ENCODE measurements at regions not wholly inside any gene's neighbourhood (a gene's known extent, or its start where the extent isn't known, plus 50 kb on each side); places are given as distances from the start of the nearest gene placed in this dataset.

DNA sequence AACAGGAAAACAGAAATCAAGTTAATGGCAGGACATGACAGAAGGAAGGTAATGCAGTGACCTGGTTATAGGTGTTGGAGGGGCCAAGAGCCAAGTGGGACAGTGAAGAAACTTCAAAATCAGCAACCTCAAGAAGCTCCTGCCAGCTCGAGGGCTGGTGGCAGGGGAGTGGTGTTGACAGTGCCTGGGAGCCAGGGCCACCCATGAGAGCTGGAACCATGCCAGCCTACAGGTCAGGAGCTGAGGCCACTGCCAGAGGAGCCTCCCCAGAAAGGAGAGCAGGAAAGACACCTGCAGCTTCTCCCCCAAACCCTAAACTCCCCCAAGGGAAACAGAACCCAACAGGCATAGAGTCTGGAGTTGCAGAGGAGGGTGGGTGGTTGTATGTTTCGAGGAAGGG lies 262.1 kb downstream of the LRFN2 start:
- no peak overlapping the region for H3K4me3 ChIP-seq (ENCODE audit: control insufficient read depth, low read depth, low read length)
- TF ChIP-seq CTCF (conservative IDR thresholded peaks at IDR 0.05; ENCODE audit: control insufficient read depth, insufficient read depth, low read depth, low read length), result no peak
- DNase-seq (ENCODE audit: low read depth), result no peak

DNA sequence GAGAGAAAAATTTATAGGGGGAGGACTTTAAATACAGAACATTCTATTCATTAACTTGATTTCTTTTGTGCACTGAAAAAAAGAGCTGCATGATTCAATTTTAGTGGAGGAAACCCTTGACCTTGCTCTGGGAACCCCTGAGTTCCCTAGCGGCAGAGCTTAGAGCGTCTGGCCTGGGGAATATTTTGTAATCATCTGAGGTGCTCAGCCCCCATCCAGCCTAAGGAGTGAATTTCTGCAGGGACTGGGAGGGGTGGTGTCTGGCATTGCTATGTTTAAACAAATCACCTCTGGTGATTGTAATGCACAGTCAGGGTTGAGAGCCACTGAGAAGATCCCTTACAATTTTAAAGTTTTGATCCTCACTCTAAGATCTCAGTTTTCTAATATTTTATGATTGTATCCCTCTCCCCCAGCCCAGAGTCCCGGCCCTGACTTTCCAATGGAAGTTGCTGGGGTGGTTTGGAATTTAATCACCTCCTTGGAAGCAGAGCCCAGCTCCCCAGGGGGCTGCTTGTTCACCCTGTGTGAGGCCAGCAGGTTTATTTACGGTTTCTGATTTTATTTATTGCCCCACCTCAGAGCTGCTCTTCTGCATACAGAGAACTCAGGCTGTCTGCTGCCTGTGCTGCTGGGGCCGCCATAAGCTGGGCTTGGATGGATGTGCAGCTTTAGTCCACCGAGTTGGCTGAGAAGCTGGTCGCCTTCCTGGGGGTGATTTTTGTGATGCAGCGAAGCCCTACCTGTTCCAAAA lies 263.1 kb downstream of the LRFN2 start:
- no peak overlapping the region for H3K4me3 ChIP-seq (ENCODE audit: control insufficient read depth, low read depth, low read length)
- no peak for TF ChIP-seq CTCF (conservative IDR thresholded peaks at IDR 0.05; ENCODE audit: control insufficient read depth, insufficient read depth, low read depth, low read length)
- DNase-seq (ENCODE audit: low read depth), result no peak

DNA sequence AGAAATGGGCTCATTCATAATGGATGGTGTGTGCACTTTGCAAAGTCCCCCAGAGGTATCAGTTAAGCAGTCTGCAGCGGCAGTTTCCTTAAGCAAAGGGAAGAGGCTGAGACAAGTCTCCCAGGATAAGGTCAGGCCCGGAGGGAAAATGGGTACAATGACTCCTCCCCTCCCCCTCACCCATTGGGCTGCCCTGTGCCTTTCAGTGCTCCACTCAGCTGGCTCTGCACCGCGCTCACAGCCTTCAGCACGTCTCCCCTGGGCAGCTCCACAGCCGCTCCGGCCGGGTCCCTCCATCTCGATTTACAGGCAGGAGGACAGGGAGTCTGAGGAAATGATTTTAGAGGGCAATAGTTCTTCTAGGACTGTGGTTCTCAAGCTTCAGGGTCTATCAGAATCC lies 264.8 kb downstream of the LRFN2 start:
- TF ChIP-seq CTCF (conservative IDR thresholded peaks at IDR 0.05; ENCODE audit: control insufficient read depth, insufficient read depth, low read depth, low read length), result no peak
- no peak overlapping the region for H3K4me3 ChIP-seq (ENCODE audit: control insufficient read depth, low read depth, low read length)
- DNase-seq (ENCODE audit: low read depth), result no peak

DNA sequence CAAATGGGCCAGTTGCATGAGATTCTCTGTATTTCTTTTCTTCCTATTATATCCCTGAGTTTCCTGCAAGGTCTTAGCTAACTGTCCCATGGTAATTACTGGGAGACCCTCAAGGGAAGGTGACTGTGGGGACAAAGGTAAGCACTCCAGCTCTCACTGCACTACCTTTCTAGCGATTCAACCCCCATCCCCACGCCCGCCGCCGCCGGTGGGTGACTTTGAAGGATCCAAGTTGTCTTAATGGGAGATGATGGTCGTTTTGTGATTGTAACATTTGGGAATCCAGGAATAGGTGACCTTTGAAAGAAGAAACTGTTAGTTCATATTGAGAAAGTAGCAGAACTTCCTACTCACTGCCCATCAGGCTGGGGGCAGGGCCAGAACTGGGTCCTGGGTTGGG lies 265.5 kb downstream of the LRFN2 start:
- no peak overlapping the region for H3K4me3 ChIP-seq (ENCODE audit: control insufficient read depth, low read depth, low read length)
- no peak for DNase-seq (ENCODE audit: low read depth)
- no peak for TF ChIP-seq CTCF (conservative IDR thresholded peaks at IDR 0.05; ENCODE audit: control insufficient read depth, insufficient read depth, low read depth, low read length)

- DNase-seq (ENCODE audit: low read depth), result no peak
- H3K4me3 ChIP-seq (ENCODE audit: control insufficient read depth, low read depth, low read length), result no peak overlapping the region
Measured at GRCh38 chr6:40320947-40321346, 266.2 kb downstream of the LRFN2 start.

DNA sequence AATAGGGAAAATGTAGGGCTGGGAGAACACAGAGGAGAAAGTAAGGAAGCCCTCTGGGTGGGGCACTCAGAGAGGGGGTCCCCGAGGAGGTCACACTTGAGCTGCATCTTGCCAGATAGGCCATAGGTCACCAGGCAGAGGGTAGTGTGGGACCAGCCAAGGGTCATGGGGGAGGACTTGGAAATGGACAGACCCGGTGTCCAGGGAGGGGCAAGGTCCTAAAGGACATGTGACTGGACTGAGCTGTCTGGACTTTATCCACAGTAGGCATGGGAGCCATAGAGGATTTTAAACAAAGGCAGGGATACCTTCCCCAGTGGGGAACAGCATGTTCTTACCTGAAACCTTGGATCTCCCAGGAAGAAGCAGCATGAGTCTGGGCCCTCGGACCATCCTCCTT lies 266.7 kb downstream of the LRFN2 start:
- DNase-seq (ENCODE audit: low read depth), result no peak
- no peak overlapping the region for H3K4me3 ChIP-seq (ENCODE audit: control insufficient read depth, low read depth, low read length)
- TF ChIP-seq CTCF (conservative IDR thresholded peaks at IDR 0.05; ENCODE audit: control insufficient read depth, insufficient read depth, low read depth, low read length), result no peak

More at GRCh38 chr6:40320947-40321346, 266.2 kb downstream of the LRFN2 start:
- no peak for TF ChIP-seq CTCF (conservative IDR thresholded peaks at IDR 0.05; ENCODE audit: control insufficient read depth, insufficient read depth, low read depth, low read length)

Data from fibroblast of mammary gland (primary cell).